Pancreas (tissue), 10 donors: ENCODE measurements at regions not wholly inside any gene's neighbourhood (a gene's known extent, or its start where the extent isn't known, plus 50 kb on each side); places are given as distances from the start of the nearest gene placed in this dataset.
"Not testable (repeated sequence)": the region's sequence is repeated elsewhere in the genome, so short reads cannot be mapped to it uniquely, and the experiment has no call there.

ENCODE experiments used
- ATAC-seq, 4 donors: fragments of 200-7000 bp; cut with Tn5 transposase; one replicate each; pipeline versions ENCODE4 v1.8.0 to v1.9.1; 2020; ENCODE audit warnings: mild to moderate bottlenecking in 4 of 4, moderate library complexity in 4 of 4
- DNase-seq, 6 donors: peaks; one replicate each; pipeline ENCODE4 v3.0.0-alpha.2; 2020
- FAIRE-seq: peaks from 2 replicates; lab custom pipeline; 2012; peaks lifted over from hg19 to GRCh38; lab: Jason Lieb, UNC
- H3K27ac ChIP-seq, 4 donors: fragments of 200-600 bp; sonication (generic); 1 replicate in 3 of 4; 2 replicates in 1 of 4; pipeline versions ENCODE4 v1.5.0 to v1.8.0; 2020
- H3K27me3 ChIP-seq, 4 donors: fragments of 200-600 bp; one replicate each; pipeline ENCODE4 v1.8.0; 2021
- H3K36me3 ChIP-seq, 3 donors: fragments of 200-600 bp; sonication (generic) in 1 of 3; one replicate each; pipeline versions ENCODE4 v1.5.0 to v1.8.0; 2020 to 2021
- H3K4me1 ChIP-seq, 3 donors: fragments of 200-600 bp; one replicate each; pipeline ENCODE4 v1.8.0; 2021
- H3K4me3 ChIP-seq, 4 donors: fragments of 200-600 bp; sonication (generic) in 2 of 4; one replicate each; pipeline versions ENCODE4 v1.5.0 to v1.8.0; 2020 to 2021
- H3K9me3 ChIP-seq, 4 donors: fragments of 200-600 bp; one replicate each; pipeline ENCODE4 v1.8.0; 2021
- WGBS, 2 donors: extraction: QIAGEN DNeasy Blood & Tissue Kit; methylation state at CpG; one replicate each; pipeline ENCODE4 v1.1.7; 2013; 5-methylcytosine and 5-hydroxymethylcytosine counted together
- intact Hi-C, 3 donors: fragments of 100-400 bp; cut with DNase I; formaldehyde crosslinking; loops; one replicate each; pipeline versions ENCODE4 v1.11.1 to v1.14.2; 2022
- TF ChIP-seq, protein P1 (sequence below), 4 donors: fragments of 200-600 bp; sonication (generic) in 3 of 4; IDR thresholded peaks; one replicate each; pipeline versions ENCODE4 v1.5.0 to v1.8.0; 2021; ENCODE audit warnings: antibody characterized with exemption in 4 of 4
- donor health status: healthy with polysubstance abuse.
- donor health status: DM: no; HTN: no; CAD: no; lungs with moderate emphysema.
- donor health status: DM: no; HTN: no; CAD: no.
- donor health status: control.
- donor health status: control.
- donor health status: Bipolar disorder and iron deficiency.
- donor health status: DM: yes; HTN: yes; CAD: no.
- donor health status: DM: no; HTN: no; CAD: no.
- donor health status: DM: no; HTN: no; CAD: no.
- donor health status: DM: yes; HTN: yes; CAD: no.

DNA sequence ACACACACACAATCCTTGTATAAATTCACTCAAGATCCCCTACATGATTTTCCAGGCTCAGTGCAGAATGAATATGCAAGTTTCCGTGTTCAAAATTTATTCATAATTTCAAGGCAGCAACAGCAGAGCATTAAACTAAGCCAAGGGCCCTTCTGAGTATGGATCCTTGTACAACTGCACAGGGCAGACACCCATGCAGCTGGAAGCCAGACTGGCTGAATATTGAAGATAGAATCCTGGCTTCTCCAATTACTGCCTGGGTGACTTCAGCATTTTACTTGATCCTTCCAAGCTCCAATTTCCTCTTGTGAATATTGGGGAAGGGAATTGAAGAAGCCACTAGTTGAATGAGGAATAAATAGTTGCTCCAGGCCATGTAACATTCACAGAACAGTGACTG lies 267.9 kb upstream of the REG3G start:
- Histone ChIP-seq H3K4me1 (no peaks in the 10 kb centered on the region), H3K27me3 (no peaks in the 10 kb centered on the region), H3K27ac (no peak overlapping the region), H3K36me3 (no peaks in the 10 kb centered on the region), H3K4me3 (no peak overlapping the region), H3K9me3 (no peaks in the 10 kb centered on the region)
- 91 to 97% methylated on average over 1 of the region's 1 CpG for WGBS, 2 donors
- DNase-seq = no peak
- TF ChIP-seq, protein P1, sequence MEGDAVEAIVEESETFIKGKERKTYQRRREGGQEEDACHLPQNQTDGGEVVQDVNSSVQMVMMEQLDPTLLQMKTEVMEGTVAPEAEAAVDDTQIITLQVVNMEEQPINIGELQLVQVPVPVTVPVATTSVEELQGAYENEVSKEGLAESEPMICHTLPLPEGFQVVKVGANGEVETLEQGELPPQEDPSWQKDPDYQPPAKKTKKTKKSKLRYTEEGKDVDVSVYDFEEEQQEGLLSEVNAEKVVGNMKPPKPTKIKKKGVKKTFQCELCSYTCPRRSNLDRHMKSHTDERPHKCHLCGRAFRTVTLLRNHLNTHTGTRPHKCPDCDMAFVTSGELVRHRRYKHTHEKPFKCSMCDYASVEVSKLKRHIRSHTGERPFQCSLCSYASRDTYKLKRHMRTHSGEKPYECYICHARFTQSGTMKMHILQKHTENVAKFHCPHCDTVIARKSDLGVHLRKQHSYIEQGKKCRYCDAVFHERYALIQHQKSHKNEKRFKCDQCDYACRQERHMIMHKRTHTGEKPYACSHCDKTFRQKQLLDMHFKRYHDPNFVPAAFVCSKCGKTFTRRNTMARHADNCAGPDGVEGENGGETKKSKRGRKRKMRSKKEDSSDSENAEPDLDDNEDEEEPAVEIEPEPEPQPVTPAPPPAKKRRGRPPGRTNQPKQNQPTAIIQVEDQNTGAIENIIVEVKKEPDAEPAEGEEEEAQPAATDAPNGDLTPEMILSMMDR (IDR thresholded peaks at IDR 0.05) = no peak
- no peak for FAIRE-seq
- intact Hi-C loops = no loop called here
- no peak for ATAC-seq

DNA sequence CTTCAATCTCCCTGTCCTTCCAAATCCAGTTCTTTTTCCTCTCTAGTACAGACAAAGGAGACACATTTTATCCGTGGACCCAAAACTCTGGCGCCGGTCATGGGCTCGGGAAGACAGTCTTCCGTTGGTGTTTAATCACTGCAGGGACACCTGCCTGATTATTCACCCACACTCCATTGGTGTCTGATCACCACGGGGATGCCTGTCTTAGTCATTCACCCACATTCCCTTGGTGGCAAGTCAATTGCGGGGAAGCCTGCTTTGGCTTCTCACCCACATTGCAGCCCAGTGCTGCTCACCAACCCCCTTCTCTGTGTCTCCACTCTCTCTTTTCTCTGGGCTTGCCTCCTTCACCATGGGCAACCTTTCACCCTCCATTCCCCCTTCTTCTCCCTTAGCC lies 266.7 kb upstream of the REG3G start:
- 85 to 89% methylated on average over 7 of the region's 7 CpGs for WGBS, 2 donors
- intact Hi-C loops, FAIRE-seq: not testable (repeated sequence)

DNA sequence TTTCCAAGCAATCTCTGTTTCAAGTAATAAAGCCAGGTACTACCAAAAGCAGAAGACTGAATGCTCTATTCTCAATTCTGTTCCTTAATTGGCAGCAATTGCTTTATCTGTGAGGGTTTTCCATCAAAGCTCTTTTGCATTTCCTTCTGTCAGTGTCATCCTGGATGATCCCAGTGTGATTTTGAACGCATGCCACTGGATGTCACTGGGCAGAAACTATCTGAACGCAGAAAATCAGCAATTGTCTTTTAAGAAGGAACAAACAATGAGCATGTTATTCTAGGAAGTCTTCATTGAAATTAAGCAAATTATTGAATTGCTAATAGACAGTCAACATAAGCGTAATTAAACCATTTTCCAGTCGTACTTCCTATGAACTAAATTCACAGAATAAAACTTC lies 259.0 kb upstream of the REG3G start:
- WGBS, 2 donors = 77 to 83% methylated on average over 4 of the region's 4 CpGs
- FAIRE-seq (no peak), ATAC-seq (no peak), DNase-seq (no peak)
- no peaks in the 10 kb centered on the region for H3K27me3 ChIP-seq
- no peak overlapping the region for H3K4me3 ChIP-seq
- no peaks in the 10 kb centered on the region for H3K36me3 ChIP-seq
- intact Hi-C loops = no loop called here
- TF ChIP-seq, protein P1 (IDR thresholded peaks at IDR 0.05) = no peak
- H3K9me3 ChIP-seq = no peaks in the 10 kb centered on the region
- no peaks in the 10 kb centered on the region for H3K4me1 ChIP-seq
- H3K27ac ChIP-seq = no peak overlapping the region

More for the DNA sequence above, 266.7 kb upstream of the REG3G start:
- not testable (repeated sequence) for H3K4me3 ChIP-seq, H3K4me1 ChIP-seq, H3K36me3 ChIP-seq, DNase-seq, H3K27ac ChIP-seq, ATAC-seq, H3K27me3 ChIP-seq, H3K9me3 ChIP-seq

DNA sequence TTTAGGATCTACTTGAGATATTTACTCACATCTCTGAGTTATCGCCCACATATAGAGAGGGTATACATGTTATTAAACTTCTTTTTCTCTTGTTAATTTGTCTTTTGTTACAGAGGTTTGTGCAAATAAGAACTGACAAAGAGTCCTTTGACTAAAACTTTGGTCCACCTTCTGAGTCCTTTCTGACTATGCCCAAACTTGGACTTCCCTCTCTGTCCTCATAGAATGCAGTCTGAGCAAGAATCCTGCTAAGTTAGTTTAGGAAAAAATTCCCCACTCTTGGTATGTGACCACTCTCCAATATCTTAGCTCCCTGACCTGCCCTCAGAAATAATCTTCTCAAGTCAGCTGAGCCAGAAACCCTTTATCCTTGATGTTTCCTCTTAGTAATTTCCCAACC lies 257.5 kb upstream of the REG3G start:
- ATAC-seq = no peak
- Histone ChIP-seq H3K27me3 (no peaks in the 10 kb centered on the region), H3K4me3 (no peak overlapping the region), H3K27ac (no peak overlapping the region), H3K4me1 (no peaks in the 10 kb centered on the region), H3K36me3 (no peaks in the 10 kb centered on the region), H3K9me3 (no peaks in the 10 kb centered on the region)
- intact Hi-C loops = no loop called here
- no peak for DNase-seq
- no peak for FAIRE-seq
- WGBS, 2 donors = 56 to 75% methylated on average over 1 of the region's 1 CpG
- TF ChIP-seq, protein P1 (IDR thresholded peaks at IDR 0.05) = no peak

DNA sequence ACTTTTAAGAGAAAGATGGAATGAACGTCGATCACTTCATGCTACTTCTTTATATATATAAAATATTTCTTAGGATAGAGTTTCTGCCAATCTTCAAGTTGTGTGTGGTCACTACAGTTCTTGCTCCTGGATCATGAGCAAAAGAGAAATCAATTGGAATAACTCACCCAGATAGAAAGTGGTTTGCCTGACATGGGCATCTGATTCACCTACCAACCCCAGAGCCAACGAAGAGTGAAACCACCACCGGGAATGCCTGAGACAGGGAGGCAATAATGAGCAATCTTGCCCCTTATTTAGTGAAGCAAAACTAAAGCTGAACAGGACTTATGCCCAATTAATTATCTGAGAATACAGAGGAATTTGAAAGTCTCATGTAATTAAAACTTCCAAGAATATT lies 250.2 kb upstream of the REG3G start:
- no peak for DNase-seq
- Histone ChIP-seq H3K27me3 (no peaks in the 10 kb centered on the region), H3K27ac (no peak overlapping the region), H3K4me3 (no peak overlapping the region), H3K9me3 (no peaks in the 10 kb centered on the region), H3K4me1 (peaks cover 0 to under 1% (median 0%) of the 10 kb centered on the region in 3 donors), H3K36me3 (no peaks in the 10 kb centered on the region)
- intact Hi-C loops = no loop called here
- ATAC-seq = no peak
- FAIRE-seq = no peak
- WGBS, 2 donors = 88 to 91% methylated on average over 4 of the region's 4 CpGs
- TF ChIP-seq, protein P1 (IDR thresholded peaks at IDR 0.05) = no peak
